Fibroblast of lung (primary cell): ENCODE measurements at regions not wholly inside any gene's neighbourhood (a gene's known extent, or its start where the extent isn't known, plus 50 kb on each side); places are given as distances from the start of the nearest gene placed in this dataset.

ENCODE experiments used
- CTCF ChIP-seq, 2 donors: IDR thresholded peaks in 1 of 2; conservative IDR thresholded peaks in 1 of 2; 1 replicate in 1 of 2; 2 replicates in 1 of 2; pipeline ENCODE4 v1.5.1; 2011 to 2012; ENCODE audit warnings: low read length in 2 of 2, control low read depth in 1 of 2, inconsistent platforms in 1 of 2, low read depth in 1 of 2, mild to moderate bottlenecking in 1 of 2
- EZH2 ChIP-seq: IDR thresholded peaks from 2 replicates; pipeline ENCODE4 v1.5.1; 2012; ENCODE audit warnings: low read length, control low read depth, mild to moderate bottlenecking; ENCODE audit errors: missing control alignments

GRCh38 chr9:108041551-108041950, 552.0 kb upstream of the KLF4 start:
- no peak for TF ChIP-seq CTCF (conservative IDR thresholded peaks at IDR 0.05 in 1 of 2, IDR thresholded peaks at IDR 0.05 in 1 of 2; ENCODE audit: low read depth in 1 of 2, low read length in 2 of 2)
- TF ChIP-seq EZH2, result no peak
